Raji (cell line): ENCODE measurements at regions not wholly inside any gene's neighbourhood (a gene's known extent, or its start where the extent isn't known, plus 50 kb on each side); places are given as distances from the start of the nearest gene placed in this dataset.

Source experiments
- POLR2A ChIP-seq: IDR thresholded peaks from 2 replicates; pipeline ENCODE4 v1.6.1; 2011; ENCODE audit warnings: low read depth, low read length, control low read depth; ENCODE audit not compliant: insufficient read depth

GRCh38 chr22:48079505-48080290, 1317.2 kb downstream of the TBC1D22A start:
- no peak for TF ChIP-seq POLR2A

DNA sequence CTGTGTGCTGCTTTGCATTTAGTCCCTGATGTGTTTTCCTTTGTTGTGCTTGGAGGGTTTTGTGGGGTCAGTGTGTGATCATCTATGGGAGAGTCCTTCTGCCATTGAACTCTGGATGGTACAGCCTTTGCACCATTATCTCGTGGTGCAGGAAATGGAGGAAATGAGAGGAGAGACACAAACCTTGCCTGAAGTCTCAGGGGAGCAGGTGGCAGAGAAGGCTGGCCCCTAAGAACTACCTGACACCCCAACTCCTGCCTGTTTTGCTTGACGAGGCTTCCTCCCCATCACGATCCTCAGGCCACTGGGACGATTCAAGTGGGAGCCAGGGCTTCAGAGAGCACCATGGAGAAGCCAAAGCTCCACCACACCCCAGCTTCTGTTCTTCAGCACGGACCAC, 1316.4 kb downstream of the TBC1D22A start:
- no peak for TF ChIP-seq POLR2A

GRCh38 chr22:48077699-48078098, 1315.2 kb downstream of the TBC1D22A start:
- TF ChIP-seq POLR2A, result no peak

DNA sequence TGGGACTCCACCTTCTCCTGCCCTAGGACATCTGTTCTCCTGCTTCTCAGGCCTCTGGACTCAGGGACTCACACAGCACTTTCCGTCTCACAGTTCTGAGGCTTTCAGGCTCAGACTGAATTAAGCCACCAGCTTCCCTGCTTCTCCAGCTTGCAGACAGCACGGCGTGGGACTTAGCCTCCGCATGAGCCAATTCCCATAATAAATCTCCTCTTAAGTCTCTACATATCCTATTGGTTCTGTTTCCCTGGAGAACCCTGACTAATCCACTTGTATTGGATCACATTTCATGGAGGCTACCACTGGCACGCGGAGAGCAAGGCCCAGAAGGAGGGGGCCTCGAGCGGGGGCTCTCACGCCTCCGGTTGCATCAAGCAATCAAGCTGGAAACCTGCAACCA, 1313.6 kb downstream of the TBC1D22A start:
- TF ChIP-seq POLR2A, result no peak

DNA sequence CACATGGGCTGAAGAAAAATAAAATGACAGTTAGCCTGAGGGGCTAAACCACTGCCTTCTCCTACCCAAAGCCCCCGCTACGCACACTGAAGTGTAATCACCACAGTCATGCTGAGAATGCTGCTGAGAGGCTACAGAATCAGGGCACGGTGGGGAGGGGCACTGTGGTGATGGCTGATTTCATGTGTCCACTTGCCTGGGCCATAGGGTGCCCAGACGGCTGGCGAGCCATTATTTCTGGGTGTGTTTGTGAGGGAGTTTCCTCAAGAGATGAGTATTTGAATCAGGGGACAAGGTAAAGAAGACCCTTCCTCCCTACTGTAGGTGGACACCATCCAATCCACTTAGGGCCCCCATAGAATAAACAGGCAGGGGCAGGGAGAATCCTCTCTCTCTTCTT, 1313.2 kb downstream of the TBC1D22A start:
- no peak for TF ChIP-seq POLR2A

- TF ChIP-seq POLR2A, result no peak
Observed at GRCh38 chr22:48072777-48073176, 1310.3 kb downstream of the TBC1D22A start.

GRCh38 chr22:48071828-48072227, 1309.4 kb downstream of the TBC1D22A start:
- TF ChIP-seq POLR2A, result no peak

GRCh38 chr22:48071305-48071704, 1308.9 kb downstream of the TBC1D22A start:
- TF ChIP-seq POLR2A, result no peak

- no peak for TF ChIP-seq POLR2A
Observed at GRCh38 chr22:48070760-48071159, 1308.3 kb downstream of the TBC1D22A start.

DNA sequence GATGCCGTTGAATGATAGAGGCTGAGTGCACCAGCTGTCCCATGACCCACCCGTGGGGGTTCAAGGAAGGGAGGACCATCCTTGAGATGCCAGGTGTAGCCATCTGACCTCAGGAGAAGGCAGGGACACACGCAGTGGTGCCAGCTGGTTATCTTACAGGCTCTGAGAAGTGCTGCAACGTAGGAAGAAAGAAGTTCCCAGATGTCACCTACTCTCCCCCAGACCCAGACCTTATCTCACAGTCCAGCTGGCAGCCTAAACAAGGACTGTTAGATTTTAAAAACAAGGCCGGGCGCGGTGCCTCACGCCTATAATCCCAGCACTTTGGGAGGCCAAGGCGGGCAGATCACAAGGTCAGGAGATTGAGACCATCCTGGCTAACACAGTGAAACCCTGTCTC, 1307.6 kb downstream of the TBC1D22A start:
- no peak for TF ChIP-seq POLR2A

- TF ChIP-seq POLR2A, result no peak
Observed at GRCh38 chr22:48069256-48069655, 1306.8 kb downstream of the TBC1D22A start.

- TF ChIP-seq POLR2A, result no peak
Observed at GRCh38 chr22:48068323-48068885, 1306.0 kb downstream of the TBC1D22A start.

DNA sequence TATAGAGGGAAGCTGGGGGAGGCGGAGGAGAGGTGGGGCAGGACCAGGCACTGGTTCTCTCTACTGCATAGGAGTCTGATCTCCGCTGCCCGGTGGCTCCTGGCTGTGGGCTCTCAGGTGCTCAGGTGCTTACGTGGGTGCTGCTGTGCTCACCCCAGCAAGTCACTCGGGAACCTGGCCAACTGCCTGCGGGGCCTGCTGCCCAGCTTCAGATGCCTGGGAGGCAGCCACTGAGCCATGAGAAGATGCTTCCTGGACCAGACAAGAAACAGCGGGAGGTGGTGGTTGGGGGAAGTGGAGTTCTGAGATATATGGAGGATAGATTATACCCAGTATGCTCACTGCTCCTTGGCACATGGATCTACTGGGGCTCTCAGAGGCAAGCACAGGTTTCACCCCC, 1303.4 kb downstream of the TBC1D22A start:
- no peak for TF ChIP-seq POLR2A

- no peak for TF ChIP-seq POLR2A
Observed at GRCh38 chr22:48061726-48062125, 1299.3 kb downstream of the TBC1D22A start.

GRCh38 chr22:48060266-48060665, 1297.8 kb downstream of the TBC1D22A start:
- no peak for TF ChIP-seq POLR2A

DNA sequence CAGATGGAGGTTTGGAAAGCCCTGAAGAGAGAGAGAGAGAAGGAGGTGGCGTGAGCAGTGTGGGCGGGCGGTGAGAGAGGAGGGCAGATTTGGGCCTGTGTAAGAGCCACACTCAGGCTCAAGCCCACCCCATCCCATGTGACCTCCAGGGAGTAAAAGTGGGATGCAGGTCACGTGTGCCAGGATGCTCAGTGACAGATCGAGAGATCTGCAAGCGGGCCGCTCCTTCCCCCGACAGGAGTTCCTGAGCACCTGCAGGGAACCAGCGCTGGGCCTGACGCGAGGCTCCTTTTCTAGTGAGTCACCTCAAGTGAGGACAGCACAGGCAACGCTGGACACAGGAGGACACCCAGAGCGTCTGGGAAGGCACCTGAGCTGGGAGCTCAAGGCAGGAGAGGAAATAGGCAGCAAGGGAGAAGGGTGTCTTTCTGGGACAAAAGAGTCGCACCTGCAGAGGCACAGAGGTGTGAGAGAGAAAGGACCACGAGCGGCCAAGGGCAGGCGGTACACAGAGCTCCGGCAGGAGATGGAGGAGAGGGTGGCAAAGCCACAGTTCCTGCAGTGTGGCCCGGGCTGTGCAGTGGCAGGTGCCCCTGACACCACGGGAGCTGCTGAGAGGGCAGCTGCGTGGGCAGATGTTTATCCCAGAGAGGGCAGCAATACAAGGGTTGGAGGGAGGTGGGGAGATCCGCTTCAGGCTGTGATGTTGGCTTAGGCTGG, 1294.8 kb downstream of the TBC1D22A start:
- no peak for TF ChIP-seq POLR2A
